Body of pancreas (tissue), 4 donors: ENCODE measurements at regions not wholly inside any gene's neighbourhood (a gene's known extent, or its start where the extent isn't known, plus 50 kb on each side); places are given as distances from the start of the nearest gene placed in this dataset.

Experiments used
- POLR2A ChIP-seq, 3 donors: fragments of 450-650 bp; IDR thresholded peaks; one replicate each; pipeline ENCODE4 v1.6.1; 2016; ENCODE audit warnings: antibody characterized with exemption in 3 of 3, mild to moderate bottlenecking in 2 of 3
- TF ChIP-seq, protein P1 (sequence below), 7 experiments: fragments of 450-650 bp in 4 of 7; fragments of 200-600 bp in 3 of 7; sonication (generic) in 3 of 7; IDR thresholded peaks; one replicate each; pipeline ENCODE4 v1.5.1; 2016 to 2019; ENCODE audit warnings: antibody characterized with exemption in 7 of 7

DNA sequence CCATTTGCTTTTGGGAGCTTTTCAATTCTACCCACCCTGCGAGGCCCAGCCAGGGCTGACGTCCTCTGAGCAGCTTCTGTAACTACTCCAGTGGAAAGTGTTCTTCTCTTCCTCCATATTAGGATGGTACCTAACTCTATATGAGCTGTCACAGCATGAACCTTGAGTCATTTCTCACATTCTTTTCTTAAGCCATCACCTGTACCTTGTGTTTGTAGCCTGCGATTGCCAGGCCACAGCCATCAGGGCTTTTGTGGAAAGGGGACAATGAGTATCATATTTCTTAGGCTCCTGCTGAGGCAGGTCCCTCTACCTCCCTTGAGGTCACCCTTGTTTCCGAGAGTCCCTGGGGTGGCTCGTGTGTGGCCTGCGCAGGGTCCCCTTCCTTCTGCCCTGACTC is 144.5 kb upstream of the DLX2 start:
- no peak for TF ChIP-seq POLR2A (IDR thresholded peaks at IDR 0.05)
- TF ChIP-seq, protein P1, sequence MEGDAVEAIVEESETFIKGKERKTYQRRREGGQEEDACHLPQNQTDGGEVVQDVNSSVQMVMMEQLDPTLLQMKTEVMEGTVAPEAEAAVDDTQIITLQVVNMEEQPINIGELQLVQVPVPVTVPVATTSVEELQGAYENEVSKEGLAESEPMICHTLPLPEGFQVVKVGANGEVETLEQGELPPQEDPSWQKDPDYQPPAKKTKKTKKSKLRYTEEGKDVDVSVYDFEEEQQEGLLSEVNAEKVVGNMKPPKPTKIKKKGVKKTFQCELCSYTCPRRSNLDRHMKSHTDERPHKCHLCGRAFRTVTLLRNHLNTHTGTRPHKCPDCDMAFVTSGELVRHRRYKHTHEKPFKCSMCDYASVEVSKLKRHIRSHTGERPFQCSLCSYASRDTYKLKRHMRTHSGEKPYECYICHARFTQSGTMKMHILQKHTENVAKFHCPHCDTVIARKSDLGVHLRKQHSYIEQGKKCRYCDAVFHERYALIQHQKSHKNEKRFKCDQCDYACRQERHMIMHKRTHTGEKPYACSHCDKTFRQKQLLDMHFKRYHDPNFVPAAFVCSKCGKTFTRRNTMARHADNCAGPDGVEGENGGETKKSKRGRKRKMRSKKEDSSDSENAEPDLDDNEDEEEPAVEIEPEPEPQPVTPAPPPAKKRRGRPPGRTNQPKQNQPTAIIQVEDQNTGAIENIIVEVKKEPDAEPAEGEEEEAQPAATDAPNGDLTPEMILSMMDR (IDR thresholded peaks at IDR 0.05) = no peak
